NOMO-1 treated with DMSO at 0.1 percent for 48 hours (cell line): ENCODE measurements at regions not wholly inside any gene's neighbourhood (a gene's known extent, or its start where the extent isn't known, plus 50 kb on each side); places are given as distances from the start of the nearest gene placed in this dataset.

Experiments
- DNase-seq: peaks from one replicate; lab custom pipeline; 2025; ENCODE audit not compliant: unreplicated experiment; lab: John Stamatoyannopoulos, UW

GRCh38 chr4:179071131-179071530, 1628.9 kb upstream of the AGA start:
- DNase-seq, result no peak

- DNase-seq, result no peak
Measured at GRCh38 chr4:179076865-179077264, 1634.6 kb upstream of the AGA start.

GRCh38 chr4:179095585-179096221, 1653.5 kb upstream of the AGA start:
- DNase-seq, result no peak

- DNase-seq, result peak; percentile 2
Measured at GRCh38 chr4:179097741-179098140, 1655.5 kb upstream of the AGA start.

- DNase-seq, result no peak
Measured at GRCh38 chr4:179110356-179110755, 1668.1 kb upstream of the AGA start.

- no peak for DNase-seq
Measured at GRCh38 chr4:179110816-179111215, 1668.6 kb upstream of the AGA start.

GRCh38 chr4:179112441-179113170, 1670.4 kb upstream of the AGA start:
- DNase-seq, result no peak

GRCh38 chr4:179114615-179115014, 1672.4 kb upstream of the AGA start:
- DNase-seq, result no peak

GRCh38 chr4:179116011-179116410, 1673.8 kb upstream of the AGA start:
- DNase-seq, result no peak

- DNase-seq, result no peak
Measured at GRCh38 chr4:179116581-179116980, 1674.3 kb upstream of the AGA start.

- DNase-seq, result no peak
Measured at GRCh38 chr4:179123084-179123483, 1680.8 kb upstream of the AGA start.

GRCh38 chr4:179124419-179124818, 1682.2 kb upstream of the AGA start:
- no peak for DNase-seq

GRCh38 chr4:179124957-179125356, 1682.7 kb upstream of the AGA start:
- peak; percentile 1 for DNase-seq

GRCh38 chr4:179125870-179126269, 1683.6 kb upstream of the AGA start:
- no peak for DNase-seq

GRCh38 chr4:179128299-179128698, 1686.1 kb upstream of the AGA start:
- no peak for DNase-seq

GRCh38 chr4:179130122-179130714, 1688.0 kb upstream of the AGA start:
- DNase-seq, result no peak

- no peak for DNase-seq
Measured at GRCh38 chr4:179145746-179146525, 1703.7 kb upstream of the AGA start.

- DNase-seq, result no peak
Measured at GRCh38 chr4:179151770-179152169, 1709.5 kb upstream of the AGA start.

- DNase-seq, result no peak
Measured at GRCh38 chr4:179163147-179163546, 1720.9 kb upstream of the AGA start.

- no peak for DNase-seq
Measured at GRCh38 chr4:179164267-179164999, 1722.2 kb upstream of the AGA start.
